Ishikawa (cell line): ENCODE measurements at regions not wholly inside any gene's neighbourhood (a gene's known extent, or its start where the extent isn't known, plus 50 kb on each side); places are given as distances from the start of the nearest gene placed in this dataset.

Source experiments
- EP300 ChIP-seq: IDR thresholded peaks from 2 replicates; pipeline ENCODE4 v1.6.1; 2012; ENCODE audit warnings: borderline replicate concordance
- FOXM1 ChIP-seq: IDR thresholded peaks from 2 replicates; pipeline ENCODE4 v1.6.1; 2012; ENCODE audit warnings: low read depth, borderline replicate concordance
- MAX ChIP-seq: IDR thresholded peaks from 2 replicates; pipeline ENCODE4 v1.6.1; 2012
- NFIC ChIP-seq: IDR thresholded peaks from 2 replicates; pipeline ENCODE4 v1.6.1; 2012
- TAF1 ChIP-seq: IDR thresholded peaks from 2 replicates; pipeline ENCODE4 v1.6.1; 2012; ENCODE audit warnings: low read depth, mild to moderate bottlenecking

- TF ChIP-seq TAF1 (no peak), MAX (no peak), EP300 (no peak), FOXM1 (no peak), NFIC (no peak)
Observed at GRCh38 chr2:78634425-78634824, 391.1 kb upstream of the REG3G start.
